ENCODE measurements at regions not wholly inside any gene's neighbourhood (a gene's known extent, or its start where the extent isn't known, plus 50 kb on each side); places are given as distances from the start of the nearest gene placed in this dataset.

DNA sequence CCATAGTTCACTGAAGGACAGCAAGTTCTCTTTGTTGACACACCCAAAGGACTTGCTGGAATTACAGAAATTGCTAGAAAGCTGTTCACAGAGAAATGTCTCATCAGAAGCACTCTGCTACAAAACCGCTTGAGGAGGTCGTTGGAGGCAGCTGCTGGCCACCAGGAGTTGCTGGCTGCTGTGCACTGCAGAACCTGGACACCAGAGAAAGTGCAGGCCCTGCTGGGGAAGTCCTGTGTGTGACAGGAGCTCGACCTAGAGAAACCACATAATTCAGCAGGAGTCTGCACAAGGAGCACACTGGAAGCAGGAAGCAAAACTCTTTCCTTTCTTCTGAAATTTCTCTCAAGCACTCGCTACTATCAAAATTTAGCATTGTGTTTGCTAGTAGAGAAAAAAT lies 461.5 kb upstream of the GHITM start:
- TF ChIP-seq, protein P1, sequence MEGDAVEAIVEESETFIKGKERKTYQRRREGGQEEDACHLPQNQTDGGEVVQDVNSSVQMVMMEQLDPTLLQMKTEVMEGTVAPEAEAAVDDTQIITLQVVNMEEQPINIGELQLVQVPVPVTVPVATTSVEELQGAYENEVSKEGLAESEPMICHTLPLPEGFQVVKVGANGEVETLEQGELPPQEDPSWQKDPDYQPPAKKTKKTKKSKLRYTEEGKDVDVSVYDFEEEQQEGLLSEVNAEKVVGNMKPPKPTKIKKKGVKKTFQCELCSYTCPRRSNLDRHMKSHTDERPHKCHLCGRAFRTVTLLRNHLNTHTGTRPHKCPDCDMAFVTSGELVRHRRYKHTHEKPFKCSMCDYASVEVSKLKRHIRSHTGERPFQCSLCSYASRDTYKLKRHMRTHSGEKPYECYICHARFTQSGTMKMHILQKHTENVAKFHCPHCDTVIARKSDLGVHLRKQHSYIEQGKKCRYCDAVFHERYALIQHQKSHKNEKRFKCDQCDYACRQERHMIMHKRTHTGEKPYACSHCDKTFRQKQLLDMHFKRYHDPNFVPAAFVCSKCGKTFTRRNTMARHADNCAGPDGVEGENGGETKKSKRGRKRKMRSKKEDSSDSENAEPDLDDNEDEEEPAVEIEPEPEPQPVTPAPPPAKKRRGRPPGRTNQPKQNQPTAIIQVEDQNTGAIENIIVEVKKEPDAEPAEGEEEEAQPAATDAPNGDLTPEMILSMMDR (IDR thresholded peaks at IDR 0.05) = no peak
- no peak for TF ChIP-seq POLR2A (IDR thresholded peaks at IDR 0.05)
- no peak for TF ChIP-seq POLR2AphosphoS5 (IDR thresholded peaks at IDR 0.05)
- no peak for TF ChIP-seq EP300 (IDR thresholded peaks at IDR 0.05)
